HEK293 (cell line): ENCODE measurements at regions not wholly inside any gene's neighbourhood (a gene's known extent, or its start where the extent isn't known, plus 50 kb on each side); places are given as distances from the start of the nearest gene placed in this dataset.

Experiments
- CTCF ChIA-PET: fragments of 350-600 bp; formaldehyde crosslinking; extraction: SDS; loops from one replicate; lab custom pipeline; 2021; ENCODE audit warnings: antibody characterized with exemption; lab: Yijun Ruan, JAX
- POLR2A ChIA-PET: fragments of 300-600 bp; formaldehyde crosslinking; extraction: SDS; loops from one replicate; lab custom pipeline; 2020; ENCODE audit warnings: antibody characterized with exemption, inconsistent platforms; lab: Yijun Ruan, JAX
- H3K27ac ChIP-seq: fragments of 200-500 bp; sonication (Bioruptor generic); 2 replicates; pipeline ENCODE4 v1.5.1; 2014; ENCODE audit warnings: low read depth, low read length, control low read depth, inconsistent platforms; ENCODE audit errors: extremely low read depth
- H3K36me3 ChIP-seq, 2 experiments: fragments of 200-500 bp in 1 of 2; sonication (Bioruptor generic) in 1 of 2; 1 replicate in 1 of 2; 2 replicates in 1 of 2; pipeline ENCODE4 v1.5.1; 2014 to 2017; ENCODE audit warnings: inconsistent platforms in 2 of 2, low read length in 2 of 2; ENCODE audit not compliant: control insufficient read depth in 2 of 2, insufficient read depth in 1 of 2
- H3K4me1 ChIP-seq: fragments of 200-500 bp; sonication (Bioruptor generic); 2 replicates; pipeline ENCODE4 v1.5.1; 2014; ENCODE audit warnings: mild to moderate bottlenecking, low read length, inconsistent platforms; ENCODE audit not compliant: control insufficient read depth, insufficient read depth
- H3K4me3 ChIP-seq: 2 replicates; pipeline ENCODE4 v1.5.1; 2011; ENCODE audit warnings: low read depth, mild to moderate bottlenecking, control low read depth, low read length, moderate library complexity
- H3K9me3 ChIP-seq: fragments of 200-500 bp; sonication (Bioruptor generic); 2 replicates; pipeline ENCODE4 v1.5.1; 2014; ENCODE audit warnings: low read depth, low read length, inconsistent platforms; ENCODE audit not compliant: control insufficient read depth, insufficient read depth
- EGR2 ChIP-seq: fragments of 450-650 bp; formaldehyde crosslinking; IDR thresholded peaks from 2 replicates; pipeline ENCODE4 v1.5.1; 2016; ENCODE audit warnings: low read depth, missing biosample characterization, missing genetic modification characterization
- KLF8 ChIP-seq: fragments of 450-650 bp; formaldehyde crosslinking; IDR thresholded peaks from 2 replicates; pipeline ENCODE4 v1.5.1; 2016; ENCODE audit warnings: missing biosample characterization, missing genetic modification characterization
- KLF9 ChIP-seq: fragments of 450-650 bp; formaldehyde crosslinking; IDR thresholded peaks from 2 replicates; pipeline ENCODE4 v1.5.1; 2016; ENCODE audit warnings: missing biosample characterization, missing genetic modification characterization, low read depth
- MEIS1 ChIP-seq: sonication (generic); formaldehyde crosslinking; IDR thresholded peaks from 2 replicates; pipeline ENCODE4 v1.8.1; 2022; ENCODE audit warnings: missing genetic modification reagents, mild to moderate bottlenecking, borderline replicate concordance
- PRDM10 ChIP-seq: fragments of 450-650 bp; formaldehyde crosslinking; IDR thresholded peaks from 2 replicates; pipeline ENCODE4 v1.5.1; 2016; ENCODE audit warnings: missing biosample characterization, missing genetic modification characterization
- PRDM6 ChIP-seq: fragments of 450-650 bp; formaldehyde crosslinking; IDR thresholded peaks from 2 replicates; pipeline ENCODE4 v1.5.1; 2017; ENCODE audit warnings: missing biosample characterization, missing genetic modification characterization
- SALL2 ChIP-seq: fragments of 450-650 bp; formaldehyde crosslinking; IDR thresholded peaks from 2 replicates; pipeline ENCODE4 v1.5.0; 2017; ENCODE audit warnings: missing biosample characterization, mild to moderate bottlenecking, missing genetic modification characterization, borderline replicate concordance
- SCRT1 ChIP-seq: fragments of 450-650 bp; formaldehyde crosslinking; IDR thresholded peaks from 2 replicates; pipeline ENCODE4 v1.5.1; 2016; ENCODE audit warnings: missing biosample characterization, missing genetic modification characterization, borderline replicate concordance
- SCRT2 ChIP-seq: fragments of 450-650 bp; formaldehyde crosslinking; IDR thresholded peaks from 2 replicates; pipeline ENCODE4 v1.5.1; 2016; ENCODE audit warnings: missing biosample characterization, missing genetic modification characterization
- TCF7L2 ChIP-seq: IDR thresholded peaks from 2 replicates; pipeline ENCODE4 v1.6.1; 2011; ENCODE audit warnings: low read depth, mild to moderate bottlenecking, inconsistent platforms, low read length, moderate library complexity, borderline replicate concordance
- YY2 ChIP-seq: fragments of 450-650 bp; formaldehyde crosslinking; IDR thresholded peaks from 2 replicates; pipeline ENCODE4 v1.5.1; 2016; ENCODE audit warnings: missing biosample characterization, missing genetic modification characterization
- ZBTB8A ChIP-seq: fragments of 450-650 bp; formaldehyde crosslinking; IDR thresholded peaks from 2 replicates; pipeline ENCODE4 v1.5.1; 2016; ENCODE audit warnings: missing biosample characterization, missing genetic modification characterization
- ZNF114 ChIP-seq: fragments of 450-650 bp; formaldehyde crosslinking; IDR thresholded peaks from 2 replicates; pipeline ENCODE4 v1.5.0; 2017; ENCODE audit warnings: missing biosample characterization, missing genetic modification characterization
- ZNF121 ChIP-seq: fragments of 450-650 bp; formaldehyde crosslinking; IDR thresholded peaks from 2 replicates; pipeline ENCODE4 v1.5.1; 2016; ENCODE audit warnings: missing biosample characterization, missing genetic modification characterization
- ZNF133 ChIP-seq: fragments of 450-650 bp; formaldehyde crosslinking; IDR thresholded peaks from 2 replicates; pipeline ENCODE4 v1.5.1; 2016; ENCODE audit warnings: missing biosample characterization, missing genetic modification characterization
- ZNF350 ChIP-seq: fragments of 450-650 bp; formaldehyde crosslinking; IDR thresholded peaks from 2 replicates; pipeline ENCODE4 v1.5.0; 2017; ENCODE audit warnings: missing biosample characterization, mild to moderate bottlenecking, missing genetic modification characterization
- ZNF449 ChIP-seq: fragments of 450-650 bp; formaldehyde crosslinking; IDR thresholded peaks from 2 replicates; pipeline ENCODE4 v1.5.1; 2017; ENCODE audit warnings: missing biosample characterization, mild to moderate bottlenecking, missing genetic modification characterization, moderate library complexity
- ZNF692 ChIP-seq: fragments of 450-650 bp; formaldehyde crosslinking; IDR thresholded peaks from 2 replicates; pipeline ENCODE4 v1.5.1; 2016; ENCODE audit warnings: missing biosample characterization, missing genetic modification characterization
- ZNF704 ChIP-seq: fragments of 450-650 bp; formaldehyde crosslinking; IDR thresholded peaks from 2 replicates; pipeline ENCODE4 v1.5.1; 2016; ENCODE audit warnings: missing biosample characterization, missing genetic modification characterization
- ZNF785 ChIP-seq: fragments of 450-650 bp; formaldehyde crosslinking; IDR thresholded peaks from 2 replicates; pipeline ENCODE4 v1.5.1; 2016; ENCODE audit warnings: missing biosample characterization, missing genetic modification characterization
- ZSCAN16 ChIP-seq: fragments of 450-650 bp; formaldehyde crosslinking; IDR thresholded peaks from 2 replicates; pipeline ENCODE4 v1.5.1; 2016; ENCODE audit warnings: missing biosample characterization, missing genetic modification characterization
- ZSCAN4 ChIP-seq: fragments of 450-650 bp; formaldehyde crosslinking; IDR thresholded peaks from 2 replicates; pipeline ENCODE4 v1.5.1; 2017; ENCODE audit warnings: missing biosample characterization, missing genetic modification characterization
- TF ChIP-seq, protein P1 (sequence below): fragments of 450-650 bp; formaldehyde crosslinking; IDR thresholded peaks from 2 replicates; pipeline ENCODE4 v1.5.1; 2016; ENCODE audit warnings: missing biosample characterization, missing genetic modification characterization

DNA sequence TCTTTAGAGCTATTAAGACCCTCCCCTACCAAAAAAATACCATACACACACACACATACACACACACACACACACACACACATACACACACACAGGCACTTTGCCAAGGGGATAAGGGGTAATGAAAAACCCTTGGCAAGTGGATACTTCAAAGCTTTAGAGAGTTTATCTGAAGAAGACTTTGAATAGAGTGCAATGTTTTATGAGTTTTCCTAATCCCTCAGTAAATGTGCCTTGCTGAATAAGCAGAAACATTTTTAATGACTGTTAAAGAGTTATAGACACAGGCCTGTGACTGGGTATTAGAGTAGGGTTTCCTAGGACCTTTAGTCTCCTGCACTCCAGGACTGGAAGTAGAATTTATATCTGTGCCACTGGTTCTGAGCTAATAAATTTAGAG lies 75.5 kb upstream of the CTAGE1 start:
- no peaks in the 10 kb centered on the region for H3K36me3 ChIP-seq
- ChIA-PET CTCF (interaction anchor here (0.7 to 2.2 kb wide), 8 partner anchors 8 to 87 kb away, joined by 3 to 13 read pairs (median 3); no protein-coding TSS in a partner anchor), POLR2A (interaction anchor here (1.3 kb wide), 1 partner anchor 11 kb away, joined by 4 read pairs; no protein-coding TSS in a partner anchor)
- no peak overlapping the region for H3K4me3 ChIP-seq
- peaks cover 12% of the 10 kb centered on the region for H3K4me1 ChIP-seq
- peak overlapping the region; percentile 65 for H3K27ac ChIP-seq
- no peaks in the 10 kb centered on the region for H3K9me3 ChIP-seq
- TF ChIP-seq ZNF133 (tag by site-specific recombination) (0 out of 2 replicates have a peak, but pooled peaks have one; percentile 51), ZNF114 (tag by site-specific recombination) (0 out of 2 replicates have a peak, but pooled peaks have one; percentile 34), SCRT2 (tag by site-specific recombination) (no peak), PRDM10 (tag by site-specific recombination) (peak; percentile 13; the same call in 1 of the 2 replicates), KLF8 (tag by site-specific recombination) (no peak), YY2 (tag by site-specific recombination) (no peak; the same call in 1 of the 2 replicates), ZSCAN16 (tag by site-specific recombination) (0 out of 2 replicates have a peak, but pooled peaks have one; percentile 34), SALL2 (tag by site-specific recombination) (no peak), MEIS1 (no peak), EGR2 (no peak), ZNF121 (tag by site-specific recombination) (0 out of 2 replicates have a peak, but pooled peaks have one; percentile 44), ZBTB8A (tag by site-specific recombination) (0 out of 2 replicates have a peak, but pooled peaks have one; percentile 19), ZSCAN4 (tag by site-specific recombination) (peak; percentile 84), SCRT1 (peak; percentile 78), KLF9 (tag by site-specific recombination) (0 out of 2 replicates have a peak, but pooled peaks have one; percentile 16), ZNF449 (tag by site-specific recombination) (no peak), ZNF785 (tag by site-specific recombination) (no peak), ZNF350 (tag by site-specific recombination) (peak; percentile 32; the same call in 1 of the 2 replicates), PRDM6 (tag by site-specific recombination) (peak; percentile 92), TCF7L2 (peak; percentile 98), ZNF704 (tag by site-specific recombination) (no peak), ZNF692 (tag by site-specific recombination) (peak; percentile 61)
- TF ChIP-seq, protein P1, sequence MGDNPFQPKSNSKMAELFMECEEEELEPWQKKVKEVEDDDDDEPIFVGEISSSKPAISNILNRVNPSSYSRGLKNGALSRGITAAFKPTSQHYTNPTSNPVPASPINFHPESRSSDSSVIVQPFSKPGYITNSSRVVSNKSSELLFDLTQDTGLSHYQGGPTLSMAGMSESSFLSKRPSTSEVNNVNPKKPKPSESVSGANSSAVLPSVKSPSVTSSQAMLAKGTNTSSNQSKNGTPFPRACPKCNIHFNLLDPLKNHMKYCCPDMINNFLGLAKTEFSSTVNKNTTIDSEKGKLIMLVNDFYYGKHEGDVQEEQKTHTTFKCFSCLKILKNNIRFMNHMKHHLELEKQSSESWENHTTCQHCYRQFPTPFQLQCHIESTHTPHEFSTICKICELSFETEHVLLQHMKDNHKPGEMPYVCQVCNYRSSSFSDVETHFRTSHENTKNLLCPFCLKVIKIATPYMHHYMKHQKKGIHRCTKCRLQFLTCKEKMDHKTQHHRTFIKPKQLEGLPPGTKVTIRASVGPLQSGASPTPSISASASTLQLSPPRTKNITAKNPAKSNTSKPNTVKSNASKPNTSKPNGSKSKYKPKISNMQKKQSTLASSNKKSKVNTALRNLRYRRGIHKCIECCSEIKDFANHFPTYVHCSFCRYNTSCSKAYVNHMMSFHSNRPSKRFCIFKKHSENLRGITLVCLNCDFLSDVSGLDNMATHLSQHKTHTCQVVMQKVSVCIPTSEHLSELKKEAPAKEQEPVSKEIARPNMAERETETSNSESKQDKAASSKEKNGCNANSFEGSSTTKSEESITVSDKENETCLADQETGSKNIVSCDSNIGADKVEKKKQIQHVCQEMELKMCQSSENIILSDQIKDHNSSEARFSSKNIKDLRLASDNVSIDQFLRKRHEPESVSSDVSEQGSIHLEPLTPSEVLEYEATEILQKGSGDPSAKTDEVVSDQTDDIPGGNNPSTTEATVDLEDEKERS (tag by site-specific recombination), result no peak
